Loucy (cell line): ENCODE measurements at regions not wholly inside any gene's neighbourhood (a gene's known extent, or its start where the extent isn't known, plus 50 kb on each side); places are given as distances from the start of the nearest gene placed in this dataset.

Experiments
- H2AFZ ChIP-seq: fragments of 200-600 bp; sonication (generic); 2 replicates; pipeline ENCODE4 v1.6.0; 2016; ENCODE audit warnings: antibody characterized with exemption, mild to moderate bottlenecking, low read length, moderate library complexity
- H3F3A ChIP-seq: fragments of 200-600 bp; 2 replicates; pipeline ENCODE4 v1.6.0; 2016; ENCODE audit warnings: antibody characterized with exemption, low read depth, mild to moderate bottlenecking
- H3K27me3 ChIP-seq: fragments of 200-600 bp; sonication (generic); 2 replicates; pipeline ENCODE4 v1.6.1; 2014; ENCODE audit warnings: low read length, mild to moderate bottlenecking; ENCODE audit not compliant: insufficient read depth, poor library complexity, severe bottlenecking
- H3K36me3 ChIP-seq: fragments of 200-600 bp; sonication (generic); 2 replicates; pipeline ENCODE4 v1.6.1; 2016; ENCODE audit warnings: low read length; ENCODE audit not compliant: insufficient read depth
- H3K4me1 ChIP-seq: fragments of 200-600 bp; sonication (generic); 2 replicates; pipeline ENCODE4 v1.5.1; 2014; ENCODE audit warnings: low read length, mild to moderate bottlenecking; ENCODE audit not compliant: insufficient read depth, poor library complexity, severe bottlenecking
- H3K4me2 ChIP-seq: fragments of 200-600 bp; sonication (generic); 2 replicates; pipeline ENCODE4 v1.6.0; 2014; ENCODE audit warnings: antibody characterized with exemption, low read length, low read depth, mild to moderate bottlenecking; ENCODE audit not compliant: poor library complexity, severe bottlenecking
- H3K4me3 ChIP-seq: fragments of 200-600 bp; sonication (generic); 2 replicates; pipeline ENCODE4 v1.5.1; 2014; ENCODE audit warnings: low read length, mild to moderate bottlenecking, mixed read lengths; ENCODE audit not compliant: poor library complexity, severe bottlenecking
- H3K79me2 ChIP-seq: fragments of 200-600 bp; sonication (generic); 2 replicates; pipeline ENCODE4 v1.6.1; 2014; ENCODE audit warnings: low read length; ENCODE audit not compliant: insufficient read depth
- H3K9ac ChIP-seq: fragments of 200-600 bp; sonication (generic); 2 replicates; pipeline ENCODE4 v1.6.0; 2014; ENCODE audit warnings: mild to moderate bottlenecking, low read depth, low read length, moderate library complexity; ENCODE audit not compliant: poor library complexity, severe bottlenecking
- H3K9me2 ChIP-seq: fragments of 200-600 bp; sonication (generic); replicated peaks from 2 replicates; pipeline ENCODE4 v1.6.1; 2016; ENCODE audit warnings: low read depth, low read length, mixed read lengths
- H3K9me3 ChIP-seq: fragments of 200-600 bp; sonication (generic); 2 replicates; pipeline ENCODE4 v1.6.1; 2014; ENCODE audit warnings: mild to moderate bottlenecking, antibody characterized with exemption, low read length, low read depth; ENCODE audit not compliant: insufficient read depth
- H4K20me1 ChIP-seq: fragments of 200-600 bp; sonication (generic); 2 replicates; pipeline ENCODE4 v1.6.0; 2014; ENCODE audit warnings: antibody characterized with exemption, low read length, mild to moderate bottlenecking; ENCODE audit not compliant: insufficient read depth, poor library complexity, severe bottlenecking
- EZH2phosphoT487 ChIP-seq: fragments of 200-600 bp; IDR thresholded peaks from 2 replicates; pipeline ENCODE4 v1.6.1; 2018; ENCODE audit warnings: antibody characterized with exemption, mild to moderate bottlenecking, moderate library complexity, borderline replicate concordance
- TF ChIP-seq, protein P1 (sequence below): fragments of 200-600 bp; sonication (generic); conservative IDR thresholded peaks from 2 replicates; pipeline ENCODE4 v1.5.1; 2014; ENCODE audit warnings: mild to moderate bottlenecking, antibody characterized with exemption, low read length

DNA sequence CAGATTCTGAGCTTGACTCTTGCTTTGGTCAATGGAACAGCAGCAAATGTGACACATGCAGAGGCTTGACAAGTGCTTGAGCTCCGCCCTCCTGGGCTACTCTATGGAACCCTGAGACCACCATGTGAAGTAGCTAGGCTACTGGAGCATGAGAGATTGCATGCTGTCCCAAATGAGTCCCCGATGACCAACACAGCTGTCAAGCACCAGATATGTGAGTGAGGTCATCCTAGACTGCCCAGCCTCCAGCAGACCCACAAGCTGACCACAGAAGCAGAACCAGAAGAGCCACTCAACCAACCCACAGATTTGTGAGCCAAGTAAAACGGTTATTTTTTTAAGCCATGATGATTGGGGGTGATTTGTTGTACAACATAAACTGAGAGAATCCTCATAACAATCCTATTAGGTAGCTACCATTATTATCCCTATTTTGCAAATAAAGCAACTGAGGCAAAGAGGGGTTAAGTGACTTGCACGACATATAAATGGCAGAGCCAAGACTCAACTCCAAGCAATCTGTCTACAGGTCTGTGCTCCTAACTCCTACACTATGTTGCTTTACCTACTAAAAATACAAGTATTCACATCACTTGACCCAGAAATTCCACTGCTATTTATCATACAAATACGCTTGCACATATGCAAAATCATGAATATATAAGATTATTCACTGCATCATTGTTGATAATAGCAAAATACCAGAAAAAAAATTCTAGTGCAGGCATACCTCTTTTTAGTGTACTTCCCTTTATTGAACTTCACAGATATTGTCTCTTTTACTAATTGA is 136.2 kb downstream of the NDUFA12 start:
- no peaks in the 10 kb centered on the region for H3K79me2 ChIP-seq
- no peaks in the 10 kb centered on the region for H3K36me3 ChIP-seq
- no peak overlapping the region for H3K4me2 ChIP-seq
- H3K9ac ChIP-seq: no peak overlapping the region
- no peak for TF ChIP-seq EZH2phosphoT487
- TF ChIP-seq, protein P1, sequence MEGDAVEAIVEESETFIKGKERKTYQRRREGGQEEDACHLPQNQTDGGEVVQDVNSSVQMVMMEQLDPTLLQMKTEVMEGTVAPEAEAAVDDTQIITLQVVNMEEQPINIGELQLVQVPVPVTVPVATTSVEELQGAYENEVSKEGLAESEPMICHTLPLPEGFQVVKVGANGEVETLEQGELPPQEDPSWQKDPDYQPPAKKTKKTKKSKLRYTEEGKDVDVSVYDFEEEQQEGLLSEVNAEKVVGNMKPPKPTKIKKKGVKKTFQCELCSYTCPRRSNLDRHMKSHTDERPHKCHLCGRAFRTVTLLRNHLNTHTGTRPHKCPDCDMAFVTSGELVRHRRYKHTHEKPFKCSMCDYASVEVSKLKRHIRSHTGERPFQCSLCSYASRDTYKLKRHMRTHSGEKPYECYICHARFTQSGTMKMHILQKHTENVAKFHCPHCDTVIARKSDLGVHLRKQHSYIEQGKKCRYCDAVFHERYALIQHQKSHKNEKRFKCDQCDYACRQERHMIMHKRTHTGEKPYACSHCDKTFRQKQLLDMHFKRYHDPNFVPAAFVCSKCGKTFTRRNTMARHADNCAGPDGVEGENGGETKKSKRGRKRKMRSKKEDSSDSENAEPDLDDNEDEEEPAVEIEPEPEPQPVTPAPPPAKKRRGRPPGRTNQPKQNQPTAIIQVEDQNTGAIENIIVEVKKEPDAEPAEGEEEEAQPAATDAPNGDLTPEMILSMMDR: no peak
- no peaks in the 10 kb centered on the region for H3K4me1 ChIP-seq
- H2AFZ ChIP-seq: no peak overlapping the region
- no peaks in the 10 kb centered on the region for H3K27me3 ChIP-seq
- no peaks in the 10 kb centered on the region for H4K20me1 ChIP-seq
- H3F3A ChIP-seq: no peaks in the 10 kb centered on the region
- H3K9me2 ChIP-seq: no peaks in the 10 kb centered on the region
- H3K4me3 ChIP-seq: no peak overlapping the region
- no peaks in the 10 kb centered on the region for H3K9me3 ChIP-seq

DNA sequence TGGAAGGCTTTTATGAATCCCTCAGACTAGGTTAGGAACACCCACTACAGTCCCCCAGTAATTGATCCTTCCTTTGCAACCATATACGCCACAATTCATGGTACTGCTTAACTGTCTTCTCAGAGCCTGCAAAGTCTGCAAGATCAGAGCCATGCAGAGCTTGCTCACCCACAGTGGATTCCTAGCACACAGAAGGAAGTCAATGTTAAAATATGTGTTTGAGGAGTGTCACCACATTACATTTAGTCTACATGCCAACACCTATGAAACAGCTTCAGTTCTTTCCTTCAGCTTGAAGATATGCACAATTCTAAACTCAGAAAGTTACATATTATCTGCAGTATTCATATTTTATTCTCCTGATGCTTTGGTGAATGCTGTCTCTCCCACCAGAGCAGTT is 138.5 kb downstream of the NDUFA12 start:
- no peak for TF ChIP-seq EZH2phosphoT487
- TF ChIP-seq, protein P1: no peak
- Histone ChIP-seq H3K27me3 (no peaks in the 10 kb centered on the region), H3K9me3 (no peaks in the 10 kb centered on the region), H3F3A (no peaks in the 10 kb centered on the region), H4K20me1 (no peaks in the 10 kb centered on the region), H3K79me2 (no peaks in the 10 kb centered on the region), H3K4me1 (no peaks in the 10 kb centered on the region), H3K36me3 (no peaks in the 10 kb centered on the region), H3K4me2 (no peak overlapping the region), H3K9me2 (no peaks in the 10 kb centered on the region), H3K9ac (no peak overlapping the region), H3K4me3 (no peak overlapping the region), H2AFZ (no peak overlapping the region)

DNA sequence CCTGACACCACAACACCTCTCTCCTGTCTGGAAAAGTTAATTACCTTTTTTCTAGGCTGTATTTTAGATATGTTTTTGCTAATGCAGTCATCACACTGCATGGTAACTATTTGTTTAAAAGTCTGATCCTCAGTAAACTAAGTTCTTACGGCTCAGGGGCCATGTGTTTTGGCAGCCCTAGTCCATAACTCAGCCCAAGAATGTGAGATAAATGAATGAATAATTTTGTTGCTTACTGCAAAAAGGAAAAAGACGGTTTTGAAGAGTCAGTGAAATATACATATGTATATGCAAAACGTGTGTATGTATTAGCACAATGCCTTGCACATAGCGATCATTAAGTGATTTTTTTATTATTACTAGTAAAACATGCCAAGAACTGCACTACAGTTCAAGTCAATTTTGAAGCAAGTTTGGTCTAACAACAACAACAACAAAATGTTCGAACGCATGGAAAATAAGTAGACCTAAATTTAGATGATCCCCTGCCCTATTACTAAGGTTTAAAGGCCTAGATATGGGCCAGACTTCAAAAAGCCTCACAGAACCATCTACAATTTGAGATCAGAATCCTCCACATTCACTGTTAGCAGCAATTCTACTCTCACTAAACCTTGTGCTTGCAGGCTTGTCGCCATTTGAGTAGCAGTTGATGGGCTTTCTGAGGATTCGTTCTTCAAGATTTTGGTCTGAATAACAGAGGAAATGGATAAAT is 140.0 kb downstream of the NDUFA12 start:
- no peak for TF ChIP-seq EZH2phosphoT487
- TF ChIP-seq, protein P1: no peak
- Histone ChIP-seq H3K4me3 (no peak overlapping the region), H3K9me3 (no peaks in the 10 kb centered on the region), H3F3A (no peaks in the 10 kb centered on the region), H3K4me1 (no peaks in the 10 kb centered on the region), H3K9me2 (no peaks in the 10 kb centered on the region), H3K27me3 (no peaks in the 10 kb centered on the region), H3K79me2 (no peaks in the 10 kb centered on the region), H2AFZ (no peak overlapping the region), H3K36me3 (no peaks in the 10 kb centered on the region), H3K9ac (no peak overlapping the region), H4K20me1 (no peaks in the 10 kb centered on the region), H3K4me2 (no peak overlapping the region)
